Astrocyte of the cerebellum (primary cell): ENCODE measurements at regions not wholly inside any gene's neighbourhood (a gene's known extent, or its start where the extent isn't known, plus 50 kb on each side); places are given as distances from the start of the nearest gene placed in this dataset.

ENCODE experiments used
- DNase-seq: peaks from one replicate; pipeline ENCODE4 v3.0.0-alpha.2; 2011; ENCODE audit warnings: low read depth
- H3K4me3 ChIP-seq: 2 replicates; pipeline ENCODE4 v1.5.1; 2011; ENCODE audit warnings: mild to moderate bottlenecking, low read depth, low read length, moderate library complexity
- in situ Hi-C: cut with HindIII; loops from 2 replicates; pipeline ENCODE4 v1.10.0; 2017; ENCODE audit warnings: low sequenced_read_pairs
- TF ChIP-seq, protein P1 (sequence below): IDR thresholded peaks from 2 replicates; pipeline ENCODE4 v1.5.1; 2012; ENCODE audit warnings: low read length, low read depth, moderate library complexity, mild to moderate bottlenecking; ENCODE audit errors: missing control alignments

DNA sequence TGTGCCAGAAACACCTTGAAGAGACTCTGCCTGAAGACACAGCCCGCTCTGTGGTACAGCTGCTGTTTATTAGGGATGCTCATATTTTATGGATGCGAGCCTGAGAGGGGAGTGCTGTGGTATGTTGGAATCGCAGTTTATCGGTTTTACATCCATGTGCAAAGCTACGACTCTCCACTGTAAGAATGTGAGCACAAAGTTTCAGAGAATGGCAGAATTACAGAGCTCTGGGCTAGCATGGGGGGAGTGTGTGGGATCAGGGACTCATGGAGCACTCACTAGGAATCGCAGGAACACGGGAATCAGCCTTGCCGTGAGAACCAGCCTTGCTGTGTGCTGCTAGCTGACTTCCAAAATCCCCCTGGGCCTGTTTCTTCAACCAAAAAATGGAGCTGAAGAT is 199.9 kb downstream of the RNF144A start:
- in situ Hi-C loops, result loop anchor here (25.0 kb wide), 1 partner anchor 295 kb away; no protein-coding TSS in a partner anchor

DNA sequence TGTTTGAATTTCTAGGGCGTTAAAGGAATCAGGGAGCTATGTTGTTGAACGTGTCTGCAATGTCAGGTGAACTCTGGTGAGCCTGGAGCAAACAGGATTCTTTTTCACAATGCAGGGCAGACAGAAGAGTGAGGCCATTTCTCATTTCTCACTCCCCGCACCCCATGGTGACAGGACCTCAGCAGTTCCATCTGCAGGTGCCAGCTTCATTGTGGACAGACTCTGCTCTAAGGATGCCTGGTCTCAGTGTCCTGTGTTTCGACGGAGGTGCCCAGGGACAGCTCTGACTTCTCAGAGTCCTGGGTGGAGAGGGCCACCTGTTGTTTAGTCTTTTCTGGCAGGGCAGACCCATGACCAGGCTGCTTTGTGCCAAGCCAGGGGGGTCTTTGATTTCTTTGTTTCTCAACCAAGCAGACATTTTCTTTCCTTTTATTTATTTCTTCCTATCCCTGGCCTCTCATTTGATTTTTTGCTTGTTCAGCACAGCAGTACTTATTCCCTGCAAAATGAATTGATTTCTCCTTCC is 201.5 kb downstream of the RNF144A start:
- TF ChIP-seq, protein P1, sequence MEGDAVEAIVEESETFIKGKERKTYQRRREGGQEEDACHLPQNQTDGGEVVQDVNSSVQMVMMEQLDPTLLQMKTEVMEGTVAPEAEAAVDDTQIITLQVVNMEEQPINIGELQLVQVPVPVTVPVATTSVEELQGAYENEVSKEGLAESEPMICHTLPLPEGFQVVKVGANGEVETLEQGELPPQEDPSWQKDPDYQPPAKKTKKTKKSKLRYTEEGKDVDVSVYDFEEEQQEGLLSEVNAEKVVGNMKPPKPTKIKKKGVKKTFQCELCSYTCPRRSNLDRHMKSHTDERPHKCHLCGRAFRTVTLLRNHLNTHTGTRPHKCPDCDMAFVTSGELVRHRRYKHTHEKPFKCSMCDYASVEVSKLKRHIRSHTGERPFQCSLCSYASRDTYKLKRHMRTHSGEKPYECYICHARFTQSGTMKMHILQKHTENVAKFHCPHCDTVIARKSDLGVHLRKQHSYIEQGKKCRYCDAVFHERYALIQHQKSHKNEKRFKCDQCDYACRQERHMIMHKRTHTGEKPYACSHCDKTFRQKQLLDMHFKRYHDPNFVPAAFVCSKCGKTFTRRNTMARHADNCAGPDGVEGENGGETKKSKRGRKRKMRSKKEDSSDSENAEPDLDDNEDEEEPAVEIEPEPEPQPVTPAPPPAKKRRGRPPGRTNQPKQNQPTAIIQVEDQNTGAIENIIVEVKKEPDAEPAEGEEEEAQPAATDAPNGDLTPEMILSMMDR, result no peak
- no peak overlapping the region for H3K4me3 ChIP-seq
- in situ Hi-C loops, result loop anchor here (25.0 kb wide), 1 partner anchor 294 kb away; no protein-coding TSS in a partner anchor
- no peak for DNase-seq

More for the DNA sequence above, 199.9 kb downstream of the RNF144A start:
- TF ChIP-seq, protein P1, result no peak
- no peak for DNase-seq
- H3K4me3 ChIP-seq, result no peak overlapping the region

DNA sequence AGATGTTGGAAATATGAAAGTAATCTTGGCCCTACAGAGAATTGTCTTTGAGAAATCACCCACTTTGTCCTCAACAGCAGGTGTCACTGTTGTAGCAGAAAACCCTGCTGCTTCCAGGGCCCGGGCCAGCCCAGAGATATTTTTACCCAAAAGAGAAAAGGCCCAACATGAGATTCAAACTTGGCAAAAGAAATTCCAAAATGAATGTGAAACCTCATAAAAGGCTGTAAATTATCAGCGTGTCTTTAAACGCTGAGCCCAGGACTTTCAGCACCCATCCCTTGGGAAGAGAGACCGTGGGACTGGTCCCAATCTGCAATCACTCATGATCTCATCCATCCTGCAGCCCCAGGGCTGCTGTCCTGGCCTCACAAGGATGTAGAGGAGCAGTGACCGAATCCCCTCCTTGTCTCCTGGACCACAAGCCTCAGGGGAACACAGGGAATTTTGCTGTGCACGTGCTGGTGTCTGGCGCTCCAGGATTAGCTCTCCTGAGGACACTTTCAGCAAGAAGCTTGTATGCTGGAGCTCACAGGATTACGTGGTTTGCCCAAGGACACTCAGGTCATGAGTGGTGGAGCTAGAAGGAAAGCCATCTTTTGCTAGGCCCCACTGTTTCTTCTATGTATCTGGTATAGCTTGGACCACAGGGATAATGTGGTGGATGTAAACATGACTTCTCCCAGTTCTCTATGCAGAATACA is 202.1 kb downstream of the RNF144A start:
- H3K4me3 ChIP-seq, result no peak overlapping the region
- in situ Hi-C loops, result loop anchor here (25.0 kb wide), 1 partner anchor 293 kb away; no protein-coding TSS in a partner anchor
- peak; percentile 32 for DNase-seq
- TF ChIP-seq, protein P1, result peak; percentile 74

DNA sequence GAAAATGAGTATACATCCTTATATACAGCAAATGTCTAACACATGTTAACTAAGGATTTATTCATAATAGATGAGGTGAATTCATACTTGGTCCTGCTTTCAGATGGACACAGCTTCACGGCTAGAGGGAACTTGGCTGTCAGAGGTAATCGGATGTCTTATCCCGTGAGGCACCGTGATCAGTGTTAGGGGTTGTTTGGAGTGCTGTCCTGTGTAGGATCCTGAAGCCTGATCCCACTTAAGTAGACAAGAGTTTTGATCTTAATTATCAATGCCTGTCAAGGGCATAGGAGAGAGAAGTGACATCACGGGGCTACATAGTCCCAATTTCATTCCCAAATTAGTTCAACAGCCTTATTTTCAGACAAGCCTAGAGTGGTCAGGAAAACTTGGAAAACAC is 204.6 kb downstream of the RNF144A start:
- DNase-seq, result no peak
- H3K4me3 ChIP-seq, result no peak overlapping the region
- TF ChIP-seq, protein P1, result no peak
- in situ Hi-C loops, result loop anchor here (25.0 kb wide), 1 partner anchor 290 kb away; no protein-coding TSS in a partner anchor

DNA sequence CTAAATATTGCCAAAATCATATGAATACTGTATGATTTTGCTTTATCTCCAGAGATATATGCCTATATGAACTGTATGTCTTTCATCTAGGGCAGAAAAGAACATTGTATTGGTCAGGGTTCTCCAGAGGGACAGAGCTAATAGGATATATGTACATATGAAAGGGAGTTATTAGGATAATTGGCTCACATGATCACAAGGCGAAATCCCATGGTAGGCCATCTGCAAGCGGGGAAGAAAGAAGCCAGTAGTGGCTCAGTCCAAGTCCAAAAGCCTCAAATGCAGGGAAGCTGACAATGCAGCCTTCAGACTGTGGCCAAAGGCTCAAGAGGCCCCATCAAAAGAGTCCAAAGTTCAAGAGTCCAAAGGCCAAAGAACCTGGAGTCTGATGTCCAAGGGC is 209.9 kb downstream of the RNF144A start:
- H3K4me3 ChIP-seq, result no peak overlapping the region
- TF ChIP-seq, protein P1, result no peak
- DNase-seq, result no peak
- in situ Hi-C loops, result no loop called here

DNA sequence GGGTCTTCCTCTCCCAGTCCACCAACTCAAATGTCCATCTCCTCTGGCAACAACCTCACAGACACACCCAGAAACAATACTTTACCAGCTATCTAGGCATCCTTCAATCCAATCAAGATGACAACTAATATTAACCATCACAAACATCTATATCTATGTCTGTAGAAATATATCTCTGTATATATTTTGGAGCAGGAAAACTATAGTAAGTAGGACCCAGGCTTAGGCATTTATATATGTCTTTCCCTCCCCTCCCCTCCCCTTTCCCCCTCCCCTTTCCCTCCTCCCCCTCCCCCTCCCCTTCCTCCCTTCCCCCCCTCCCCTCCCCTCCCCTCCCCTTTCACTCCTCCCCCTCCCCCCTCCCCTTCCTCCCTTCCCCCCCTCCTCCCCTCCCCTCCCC is 210.5 kb downstream of the RNF144A start:
- TF ChIP-seq, protein P1, result no peak
- no peak overlapping the region for H3K4me3 ChIP-seq
- in situ Hi-C loops, result no loop called here
- DNase-seq, result no peak
